ENCODE measurements at regions not wholly inside any gene's neighbourhood (a gene's known extent, or its start where the extent isn't known, plus 50 kb on each side); places are given as distances from the start of the nearest gene placed in this dataset.
"Not testable (repeated sequence)": the region's sequence is repeated elsewhere in the genome, so short reads cannot be mapped to it uniquely, and the experiment has no call there.

DNA sequence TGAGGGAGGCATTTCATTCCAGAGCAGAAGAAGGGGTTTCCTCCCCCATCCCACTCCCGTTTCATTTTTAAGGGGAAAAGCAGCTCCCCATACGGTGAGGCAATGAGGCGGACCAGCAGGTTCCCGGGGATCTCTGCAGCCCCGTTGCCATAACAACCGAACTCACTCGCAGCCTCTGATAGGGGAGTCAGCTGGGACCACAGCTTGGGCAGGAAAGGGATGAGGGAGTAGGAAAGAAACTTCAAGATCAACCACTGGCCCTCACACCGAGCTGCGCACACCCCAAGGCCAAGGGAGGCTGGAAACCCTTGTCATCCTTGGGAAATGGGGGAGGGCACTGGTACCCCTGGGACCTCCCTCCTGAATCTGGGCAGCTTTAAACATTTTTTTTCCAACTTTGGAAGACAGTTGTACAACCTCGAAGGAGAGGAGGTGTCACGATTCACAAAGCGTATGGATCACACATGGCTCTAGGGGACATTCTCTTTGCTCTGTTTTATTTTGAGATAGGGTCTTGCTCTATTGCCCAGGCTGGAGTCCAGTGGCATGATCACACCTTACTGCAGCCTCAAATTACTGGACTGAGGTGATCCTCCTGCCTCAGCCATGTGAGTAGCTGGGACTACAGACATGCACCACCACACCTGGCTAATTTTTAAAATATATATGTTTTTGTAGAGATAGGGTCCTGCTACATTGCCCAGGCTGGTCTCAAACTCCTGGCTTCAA, 160.6 kb downstream of the CRLF3 start:
- H3F3A ChIP-seq (ENCODE audit: insufficient read depth): not testable (repeated sequence)

DNA sequence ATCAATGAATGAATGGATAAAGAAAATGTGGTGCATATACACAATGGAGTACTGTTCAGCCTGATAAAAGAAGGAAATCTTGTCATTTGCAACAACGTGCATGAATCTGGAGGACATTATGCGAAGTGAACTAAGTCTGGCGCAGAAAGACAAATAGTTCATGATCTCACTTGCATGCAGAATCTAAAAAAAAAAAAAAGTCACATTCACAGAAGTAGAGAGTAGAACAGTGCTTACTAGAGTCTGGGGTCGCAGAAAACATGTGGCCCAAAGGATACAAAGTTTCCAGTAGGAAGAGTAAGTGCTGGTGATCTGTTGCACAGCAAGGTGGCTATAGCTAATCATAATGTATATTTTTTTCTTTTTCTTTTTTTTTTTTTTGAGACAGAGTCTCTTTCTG, 167.3 kb downstream of the CRLF3 start:
- not testable (repeated sequence) for H3K4me2 ChIP-seq (ENCODE audit: low read depth, low read length, poor library complexity, severe bottlenecking); H3K4me3 ChIP-seq (ENCODE audit: insufficient read depth, low read length, poor library complexity, severe bottlenecking); H3K9ac ChIP-seq (ENCODE audit: low read length); H3K27me3 ChIP-seq (ENCODE audit: low read length); H3K27ac ChIP-seq (ENCODE audit: low read depth, low read length); H2AFZ ChIP-seq (ENCODE audit: low read depth, low read length, severe bottlenecking); H3K79me2 ChIP-seq (ENCODE audit: insufficient read depth, low read length); H3K36me3 ChIP-seq (ENCODE audit: low read length); H3K9me3 ChIP-seq (ENCODE audit: insufficient read depth, low read length); H3F3A ChIP-seq (ENCODE audit: insufficient read depth); H4K20me1 ChIP-seq (ENCODE audit: low read depth, low read length); H3K9me2 ChIP-seq (replicated peaks; ENCODE audit: insufficient read depth, low read length)

More for the DNA sequence above, 160.6 kb downstream of the CRLF3 start:
- H3K27me3 ChIP-seq (ENCODE audit: low read length); H3K4me2 ChIP-seq (ENCODE audit: low read depth, low read length, poor library complexity, severe bottlenecking); H3K79me2 ChIP-seq (ENCODE audit: insufficient read depth, low read length); H3K36me3 ChIP-seq (ENCODE audit: low read length); H3K27ac ChIP-seq (ENCODE audit: low read depth, low read length); H3K4me3 ChIP-seq (ENCODE audit: insufficient read depth, low read length, poor library complexity, severe bottlenecking); H3K9me3 ChIP-seq (ENCODE audit: insufficient read depth, low read length); H3K9ac ChIP-seq (ENCODE audit: low read length); H4K20me1 ChIP-seq (ENCODE audit: low read depth, low read length); H3K9me2 ChIP-seq (replicated peaks; ENCODE audit: insufficient read depth, low read length); H2AFZ ChIP-seq (ENCODE audit: low read depth, low read length, severe bottlenecking): not testable (repeated sequence)

DNA sequence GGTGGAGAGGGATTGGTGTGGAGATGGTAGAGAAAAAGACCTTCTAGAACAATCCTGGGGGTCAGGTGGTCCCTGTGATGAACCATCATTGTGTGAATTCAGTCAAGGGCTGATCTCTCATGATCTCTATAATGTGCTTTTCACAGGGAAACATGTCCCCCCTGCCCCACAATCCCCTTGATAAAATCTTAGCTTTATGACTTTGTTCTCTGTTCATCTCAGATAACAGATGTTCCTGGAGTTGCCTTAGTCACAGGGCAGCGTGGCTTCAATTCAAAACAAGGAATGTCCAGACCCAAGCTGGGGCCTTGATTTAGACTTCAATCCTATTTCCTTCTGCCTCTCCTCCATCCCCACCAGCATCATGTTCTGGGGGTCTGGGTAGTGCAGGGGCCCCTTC, 171.5 kb downstream of the CRLF3 start:
- not testable (repeated sequence) for H3K9me2 ChIP-seq (replicated peaks; ENCODE audit: insufficient read depth, low read length); H3K4me3 ChIP-seq (ENCODE audit: insufficient read depth, low read length, poor library complexity, severe bottlenecking); H3F3A ChIP-seq (ENCODE audit: insufficient read depth); H3K9me3 ChIP-seq (ENCODE audit: insufficient read depth, low read length); H3K27ac ChIP-seq (ENCODE audit: low read depth, low read length); H2AFZ ChIP-seq (ENCODE audit: low read depth, low read length, severe bottlenecking); H3K79me2 ChIP-seq (ENCODE audit: insufficient read depth, low read length); H3K9ac ChIP-seq (ENCODE audit: low read length); H3K4me2 ChIP-seq (ENCODE audit: low read depth, low read length, poor library complexity, severe bottlenecking); H3K36me3 ChIP-seq (ENCODE audit: low read length); H3K27me3 ChIP-seq (ENCODE audit: low read length); H4K20me1 ChIP-seq (ENCODE audit: low read depth, low read length)

DNA sequence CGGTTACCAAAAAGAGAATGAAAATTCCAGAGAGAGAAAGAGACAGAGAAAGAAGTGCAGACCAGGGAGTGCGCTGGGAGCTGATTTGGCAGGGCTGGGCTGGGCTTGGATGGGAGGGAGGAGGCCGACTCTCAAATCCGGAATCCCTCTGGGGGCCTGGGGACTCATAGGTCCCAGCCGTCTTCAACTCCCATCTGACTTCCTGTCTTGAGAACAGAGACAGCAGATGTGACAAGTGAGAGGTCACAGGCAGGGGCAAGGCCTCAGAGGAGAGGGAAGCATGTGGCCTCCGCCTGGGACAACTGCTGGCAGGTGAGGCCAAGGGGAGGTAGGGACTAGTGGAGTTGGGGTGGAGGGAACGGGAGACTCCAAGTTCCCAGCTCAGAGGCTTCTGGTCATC, 172.9 kb downstream of the GOSR1 start:
- H3K9me2 ChIP-seq (replicated peaks; ENCODE audit: insufficient read depth, low read length); H4K20me1 ChIP-seq (ENCODE audit: low read depth, low read length); H3K36me3 ChIP-seq (ENCODE audit: low read length); H3K27ac ChIP-seq (ENCODE audit: low read depth, low read length); H2AFZ ChIP-seq (ENCODE audit: low read depth, low read length, severe bottlenecking); H3K27me3 ChIP-seq (ENCODE audit: low read length); H3K9me3 ChIP-seq (ENCODE audit: insufficient read depth, low read length); H3F3A ChIP-seq (ENCODE audit: insufficient read depth); H3K9ac ChIP-seq (ENCODE audit: low read length); H3K79me2 ChIP-seq (ENCODE audit: insufficient read depth, low read length); H3K4me3 ChIP-seq (ENCODE audit: insufficient read depth, low read length, poor library complexity, severe bottlenecking); H3K4me2 ChIP-seq (ENCODE audit: low read depth, low read length, poor library complexity, severe bottlenecking): not testable (repeated sequence)

DNA sequence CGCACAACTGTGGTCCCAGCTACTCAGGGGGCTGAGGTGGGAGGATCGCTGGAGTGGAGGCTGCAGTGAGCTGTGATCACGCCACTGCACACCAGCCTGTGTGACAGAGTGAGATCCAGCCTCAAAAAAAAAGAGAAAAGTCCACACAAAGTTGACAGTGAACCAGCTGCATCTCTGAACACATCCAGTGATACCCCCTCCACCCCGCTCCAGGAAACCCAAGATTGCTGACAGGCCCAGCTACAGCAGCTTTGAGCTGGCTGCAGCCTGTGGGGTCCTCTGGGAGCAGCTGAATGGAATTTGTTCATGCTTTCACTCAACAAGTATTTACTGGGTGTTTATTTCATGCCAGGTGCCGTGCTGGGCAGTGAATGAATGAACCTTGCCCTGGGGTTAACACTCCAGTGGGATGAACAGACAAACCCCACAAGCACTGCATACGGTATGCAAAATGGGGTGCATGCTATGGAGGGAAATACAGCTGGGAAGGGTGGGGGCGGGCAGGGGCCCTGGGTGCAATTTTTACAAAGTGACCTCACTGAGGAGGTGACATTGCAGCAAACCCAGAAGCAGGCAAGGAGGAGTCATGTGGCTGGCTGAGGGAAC, 170.9 kb downstream of the GOSR1 start:
- H3K9me2 ChIP-seq (replicated peaks; ENCODE audit: insufficient read depth, low read length); H3K36me3 ChIP-seq (ENCODE audit: low read length); H2AFZ ChIP-seq (ENCODE audit: low read depth, low read length, severe bottlenecking); H3K9ac ChIP-seq (ENCODE audit: low read length); H3K4me2 ChIP-seq (ENCODE audit: low read depth, low read length, poor library complexity, severe bottlenecking); H3K27me3 ChIP-seq (ENCODE audit: low read length); H3K79me2 ChIP-seq (ENCODE audit: insufficient read depth, low read length); H3K27ac ChIP-seq (ENCODE audit: low read depth, low read length); H3K4me3 ChIP-seq (ENCODE audit: insufficient read depth, low read length, poor library complexity, severe bottlenecking); H3K9me3 ChIP-seq (ENCODE audit: insufficient read depth, low read length); H3F3A ChIP-seq (ENCODE audit: insufficient read depth); H4K20me1 ChIP-seq (ENCODE audit: low read depth, low read length): not testable (repeated sequence)

DNA sequence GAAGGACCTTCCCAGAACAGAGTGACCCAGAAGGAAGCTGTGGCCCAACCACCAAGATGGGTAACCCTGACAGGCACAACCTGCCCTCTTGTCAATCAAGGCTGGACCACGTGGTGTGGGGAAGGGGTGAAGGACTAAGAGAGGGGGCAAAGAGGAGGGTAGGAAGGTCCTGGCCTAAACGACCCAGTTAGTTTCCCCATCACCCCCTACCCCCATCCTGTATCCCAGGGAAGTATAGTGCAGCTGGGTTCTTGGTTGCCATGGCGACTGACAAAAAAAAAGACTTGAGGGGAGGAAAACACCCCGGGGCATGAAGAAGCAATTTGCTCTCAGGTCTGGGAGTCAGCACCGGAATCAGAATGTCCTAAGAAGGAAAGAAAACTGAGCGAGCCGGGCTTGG, 168.7 kb downstream of the GOSR1 start:
- not testable (repeated sequence) for H3K27me3 ChIP-seq (ENCODE audit: low read length); H3K4me3 ChIP-seq (ENCODE audit: insufficient read depth, low read length, poor library complexity, severe bottlenecking); H3K27ac ChIP-seq (ENCODE audit: low read depth, low read length); H3K9ac ChIP-seq (ENCODE audit: low read length); H3K4me2 ChIP-seq (ENCODE audit: low read depth, low read length, poor library complexity, severe bottlenecking); H3F3A ChIP-seq (ENCODE audit: insufficient read depth); H3K9me3 ChIP-seq (ENCODE audit: insufficient read depth, low read length); H4K20me1 ChIP-seq (ENCODE audit: low read depth, low read length); H3K36me3 ChIP-seq (ENCODE audit: low read length); H2AFZ ChIP-seq (ENCODE audit: low read depth, low read length, severe bottlenecking); H3K79me2 ChIP-seq (ENCODE audit: insufficient read depth, low read length); H3K9me2 ChIP-seq (replicated peaks; ENCODE audit: insufficient read depth, low read length)

DNA sequence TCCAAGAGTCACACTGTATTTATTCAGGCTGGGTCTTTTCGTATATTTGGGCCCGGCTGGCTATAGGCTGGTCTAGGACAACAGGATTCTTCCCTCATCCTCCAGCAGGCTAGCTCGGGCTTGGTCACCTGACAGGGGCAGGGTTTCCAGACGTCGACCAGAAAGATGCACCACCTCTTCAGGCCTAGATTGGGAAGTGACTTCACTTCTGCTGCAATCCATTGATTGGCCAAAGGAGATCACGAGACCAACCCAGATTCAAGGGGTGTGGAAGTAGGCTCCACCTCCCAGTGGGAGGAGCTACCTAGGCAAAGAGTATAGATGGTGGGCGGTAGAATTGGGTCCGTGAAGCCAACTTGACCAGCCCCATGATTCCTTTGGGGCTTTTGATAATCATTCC, 167.5 kb downstream of the GOSR1 start:
- H4K20me1 ChIP-seq (ENCODE audit: low read depth, low read length); H3K4me2 ChIP-seq (ENCODE audit: low read depth, low read length, poor library complexity, severe bottlenecking); H3K9me2 ChIP-seq (replicated peaks; ENCODE audit: insufficient read depth, low read length); H3K9ac ChIP-seq (ENCODE audit: low read length); H2AFZ ChIP-seq (ENCODE audit: low read depth, low read length, severe bottlenecking); H3K27me3 ChIP-seq (ENCODE audit: low read length); H3K79me2 ChIP-seq (ENCODE audit: insufficient read depth, low read length); H3F3A ChIP-seq (ENCODE audit: insufficient read depth); H3K4me3 ChIP-seq (ENCODE audit: insufficient read depth, low read length, poor library complexity, severe bottlenecking); H3K27ac ChIP-seq (ENCODE audit: low read depth, low read length); H3K36me3 ChIP-seq (ENCODE audit: low read length); H3K9me3 ChIP-seq (ENCODE audit: insufficient read depth, low read length): not testable (repeated sequence)

DNA sequence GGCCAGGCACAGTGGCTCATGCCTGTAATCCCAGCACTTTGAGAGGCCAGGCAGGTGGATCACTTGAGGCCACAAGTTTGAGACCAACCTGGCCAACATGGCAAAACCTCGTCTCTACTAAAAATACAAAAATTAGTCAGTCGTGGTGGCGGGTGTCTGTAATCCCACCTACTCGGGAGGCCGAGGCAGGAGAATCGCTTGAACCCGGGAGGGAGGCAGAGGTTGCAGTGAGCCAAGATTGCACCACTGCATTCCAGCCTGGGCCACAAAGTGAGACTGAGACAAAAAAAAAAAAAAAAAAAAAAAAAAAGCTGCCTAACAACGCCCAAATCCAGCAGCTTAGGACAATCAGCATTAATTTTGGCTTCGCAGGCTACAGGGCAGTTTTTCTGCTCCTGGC, 167.1 kb downstream of the GOSR1 start:
- not testable (repeated sequence) for H3K79me2 ChIP-seq (ENCODE audit: insufficient read depth, low read length); H3K4me2 ChIP-seq (ENCODE audit: low read depth, low read length, poor library complexity, severe bottlenecking); H3K9ac ChIP-seq (ENCODE audit: low read length); H2AFZ ChIP-seq (ENCODE audit: low read depth, low read length, severe bottlenecking); H3K9me3 ChIP-seq (ENCODE audit: insufficient read depth, low read length); H3K27ac ChIP-seq (ENCODE audit: low read depth, low read length); H4K20me1 ChIP-seq (ENCODE audit: low read depth, low read length); H3K4me3 ChIP-seq (ENCODE audit: insufficient read depth, low read length, poor library complexity, severe bottlenecking); H3K27me3 ChIP-seq (ENCODE audit: low read length); H3K36me3 ChIP-seq (ENCODE audit: low read length); H3F3A ChIP-seq (ENCODE audit: insufficient read depth); H3K9me2 ChIP-seq (replicated peaks; ENCODE audit: insufficient read depth, low read length)
